H9 (cell line): ENCODE measurements at regions not wholly inside any gene's neighbourhood (a gene's known extent, or its start where the extent isn't known, plus 50 kb on each side); places are given as distances from the start of the nearest gene placed in this dataset.

Experiments
- DNase-seq: peaks from one replicate; pipeline ENCODE4 v3.0.0-alpha.2; 2017
- H2AFZ ChIP-seq: one replicate; pipeline ENCODE4 v1.6.1; 2013; ENCODE audit warnings: mild to moderate bottlenecking, low read length, control low read depth, moderate library complexity
- H2AK5ac ChIP-seq: 2 replicates; pipeline ENCODE4 v1.6.1; 2013; ENCODE audit warnings: low read length, control low read depth, mixed read lengths; ENCODE audit not compliant: insufficient read length
- H2BK120ac ChIP-seq: one replicate; pipeline ENCODE4 v1.6.1; 2013; ENCODE audit warnings: low read depth, mild to moderate bottlenecking, low read length, control low read depth, inconsistent platforms; ENCODE audit not compliant: poor library complexity, severe bottlenecking
- H2BK12ac ChIP-seq: 2 replicates; pipeline ENCODE4 v1.6.1; 2013; ENCODE audit warnings: low read length, control low read depth, mixed read lengths, low read depth; ENCODE audit not compliant: insufficient read length
- H2BK15ac ChIP-seq: 2 replicates; pipeline ENCODE4 v1.6.1; 2013; ENCODE audit warnings: low read depth, low read length, control low read depth
- H2BK20ac ChIP-seq: one replicate; pipeline ENCODE4 v1.6.1; 2013; ENCODE audit warnings: low read depth, mild to moderate bottlenecking, low read length, control low read depth, inconsistent platforms; ENCODE audit not compliant: poor library complexity, severe bottlenecking
- H2BK5ac ChIP-seq: 2 replicates; pipeline ENCODE4 v1.6.1; 2013; ENCODE audit warnings: low read length, control low read depth, mixed read lengths; ENCODE audit not compliant: insufficient read length
- H3K14ac ChIP-seq: 2 replicates; pipeline ENCODE4 v1.6.1; 2013; ENCODE audit warnings: low read length, control low read depth; ENCODE audit not compliant: insufficient read depth
- H3K18ac ChIP-seq: 2 replicates; pipeline ENCODE4 v1.6.1; 2013; ENCODE audit warnings: low read depth, mild to moderate bottlenecking, mixed read lengths, low read length, control low read depth; ENCODE audit not compliant: insufficient read length
- H3K23ac ChIP-seq: 2 replicates; pipeline ENCODE4 v1.6.1; 2013; ENCODE audit warnings: low read length, control low read depth, mixed read lengths, low read depth; ENCODE audit not compliant: insufficient read length
- H3K23me2 ChIP-seq: 2 replicates; pipeline ENCODE4 v1.6.1; 2013; ENCODE audit warnings: low read depth, mild to moderate bottlenecking, mixed read lengths, low read length, control low read depth; ENCODE audit not compliant: insufficient read length, poor library complexity, severe bottlenecking
- H3K27ac ChIP-seq: 2 replicates; pipeline ENCODE4 v1.5.1; 2013; ENCODE audit warnings: low read length, control low read depth, mixed read lengths, low read depth; ENCODE audit not compliant: insufficient read length
- H3K27me3 ChIP-seq: 2 replicates; pipeline ENCODE4 v1.6.1; 2013; ENCODE audit warnings: low read length, control low read depth, inconsistent platforms; ENCODE audit not compliant: insufficient read depth
- H3K4ac ChIP-seq: 2 replicates; pipeline ENCODE4 v1.6.1; 2013; ENCODE audit warnings: low read depth, mild to moderate bottlenecking, control low read depth, inconsistent platforms, low read length, moderate library complexity
- H3K4me1 ChIP-seq: 2 replicates; pipeline ENCODE4 v1.6.1; 2013; ENCODE audit warnings: low read length, control low read depth, inconsistent platforms; ENCODE audit not compliant: insufficient read depth
- H3K4me2 ChIP-seq: 2 replicates; pipeline ENCODE4 v1.6.1; 2013; ENCODE audit warnings: low read length, control low read depth, mixed read lengths; ENCODE audit not compliant: insufficient read length, insufficient read depth
- H3K56ac ChIP-seq: 2 replicates; pipeline ENCODE4 v1.6.1; 2013; ENCODE audit warnings: low read depth, mild to moderate bottlenecking, mixed read lengths, low read length, control low read depth; ENCODE audit not compliant: insufficient read length
- H3K79me1 ChIP-seq: 2 replicates; pipeline ENCODE4 v1.6.1; 2013; ENCODE audit warnings: low read depth, mild to moderate bottlenecking, moderate library complexity, low read length, control low read depth, inconsistent platforms; ENCODE audit not compliant: insufficient read depth, poor library complexity, severe bottlenecking
- H3K79me2 ChIP-seq: 2 replicates; pipeline ENCODE4 v1.6.1; 2013; ENCODE audit warnings: low read length, control low read depth, inconsistent platforms; ENCODE audit not compliant: insufficient read depth
- H3K9ac ChIP-seq: 2 replicates; pipeline ENCODE4 v1.6.1; 2013; ENCODE audit warnings: low read length, control low read depth, mixed read lengths; ENCODE audit not compliant: insufficient read length; ENCODE audit errors: extremely low read depth
- H3K9me3 ChIP-seq: one replicate; pipeline ENCODE4 v1.6.1; 2013; ENCODE audit warnings: low read depth, low read length, inconsistent platforms; ENCODE audit not compliant: control insufficient read depth
- H3T11ph ChIP-seq: one replicate; pipeline ENCODE4 v1.6.1; 2013; ENCODE audit warnings: mild to moderate bottlenecking, low read length, control low read depth, inconsistent platforms
- H4K20me1 ChIP-seq: one replicate; pipeline ENCODE4 v1.6.1; 2013; ENCODE audit not compliant: control insufficient read depth, insufficient read length, insufficient read depth
- H4K5ac ChIP-seq: 2 replicates; pipeline ENCODE4 v1.6.1; 2013; ENCODE audit warnings: low read depth, mild to moderate bottlenecking, mixed read lengths, low read length, control low read depth; ENCODE audit not compliant: insufficient read length
- H4K8ac ChIP-seq: replicated peaks from 2 replicates; pipeline ENCODE4 v1.6.1; 2013; ENCODE audit warnings: low read length, control low read depth, mixed read lengths, low read depth; ENCODE audit not compliant: insufficient read length
- H4K91ac ChIP-seq: 2 replicates; pipeline ENCODE4 v1.6.1; 2013; ENCODE audit warnings: low read depth, mild to moderate bottlenecking, moderate library complexity, mixed read lengths, low read length, control low read depth; ENCODE audit not compliant: insufficient read length
- H3K27ac Mint-ChIP-seq, 3 experiments: 2 replicates in 2 of 3; 3 replicates in 1 of 3; pipeline ENCODE4 v1.8.0; 2020 to 2021; ENCODE audit warnings: mixed read lengths in 3 of 3, mild to moderate bottlenecking in 1 of 3, moderate library complexity in 1 of 3
- H3K27me3 Mint-ChIP-seq: 2 replicates; pipeline ENCODE4 v1.8.0; 2021; ENCODE audit warnings: low read depth, mild to moderate bottlenecking, moderate library complexity, mixed read lengths
- H3K36me3 Mint-ChIP-seq, 3 experiments: 2 replicates in 2 of 3; 3 replicates in 1 of 3; pipeline ENCODE4 v1.8.0; 2020 to 2021; ENCODE audit warnings: low read depth in 3 of 3, mixed read lengths in 3 of 3; ENCODE audit not compliant: insufficient read depth in 1 of 3
- H3K4me1 Mint-ChIP-seq, 2 experiments: 2 replicates each; pipeline ENCODE4 v1.8.0; 2020; ENCODE audit warnings: mixed read lengths in 2 of 2
- H3K4me3 Mint-ChIP-seq, 2 experiments: 2 replicates in 1 of 2; 3 replicates in 1 of 2; pipeline ENCODE4 v1.8.0; 2020 to 2021; ENCODE audit warnings: mild to moderate bottlenecking in 2 of 2, mixed read lengths in 2 of 2, moderate library complexity in 1 of 2
- H3K9me3 Mint-ChIP-seq, 2 experiments: 2 replicates in 1 of 2; 3 replicates in 1 of 2; pipeline ENCODE4 v1.8.0; 2020; ENCODE audit warnings: mild to moderate bottlenecking in 2 of 2, mixed read lengths in 2 of 2, moderate library complexity in 1 of 2
- CTCF ChIP-seq: fragments of 200-600 bp; sonication (generic); conservative IDR thresholded peaks from 3 replicates; pipeline ENCODE4 v1.8.0; 2021; ENCODE audit warnings: antibody characterized with exemption, mild to moderate bottlenecking
- WGBS: extraction: QIAGEN DNeasy Blood & Tissue Kit; methylation state at CpG from one replicate; pipeline ENCODE4 v1.1.7; 2013; ENCODE audit warnings: missing lambda C conversion rate, low lambda C conversion rate, mixed read lengths; ENCODE audit not compliant: insufficient read length; ENCODE audit errors: extremely low coverage; 5-methylcytosine and 5-hydroxymethylcytosine counted together

- no peak overlapping the region for H3T11ph ChIP-seq
- H3K9ac ChIP-seq: no peak overlapping the region
- Mint-ChIP-seq H3K4me3 (no peak overlapping the region), H3K36me3 (no peaks in the 10 kb centered on the region; a peak in 3 of 7 replicates), H3K27ac (no peak overlapping the region), H3K9me3 (no peaks in the 10 kb centered on the region; a peak in 1 of 5 replicates), H3K27me3 (peaks cover 3% of the 10 kb centered on the region), H3K4me1 (peaks cover 30 to 35% of the 10 kb centered on the region in 2 experiments)
- no peak overlapping the region for H2BK20ac ChIP-seq
- no peaks in the 10 kb centered on the region for H3K79me1 ChIP-seq
- H3K23me2 ChIP-seq: no peaks in the 10 kb centered on the region
- no CpG with 5 or more reads among the region's 3 CpGs for WGBS
- H3K4me2 ChIP-seq: no peak overlapping the region
- H3K18ac ChIP-seq: no peak overlapping the region
- H4K8ac ChIP-seq: no peak overlapping the region
- DNase-seq: no peak
- H3K23ac ChIP-seq: no peak overlapping the region
- no peak overlapping the region for H2BK12ac ChIP-seq
- no peaks in the 10 kb centered on the region for H3K9me3 ChIP-seq
- H4K5ac ChIP-seq: no peak overlapping the region
- no peak overlapping the region for H2BK5ac ChIP-seq
- H2BK120ac ChIP-seq: no peak overlapping the region
- H2BK15ac ChIP-seq: no peak overlapping the region
- no peak overlapping the region for H2AFZ ChIP-seq
- no peaks in the 10 kb centered on the region for H3K27me3 ChIP-seq
- no peak overlapping the region for H3K27ac ChIP-seq
- H3K4me1 ChIP-seq: no peaks in the 10 kb centered on the region
- TF ChIP-seq CTCF: no peak
- no peak overlapping the region for H3K14ac ChIP-seq
- no peak overlapping the region for H3K56ac ChIP-seq
- H4K20me1 ChIP-seq: no peaks in the 10 kb centered on the region
- H4K91ac ChIP-seq: no peak overlapping the region
- no peaks in the 10 kb centered on the region for H3K79me2 ChIP-seq
- no peak overlapping the region for H3K4ac ChIP-seq
- no peak overlapping the region for H2AK5ac ChIP-seq
These were observed 68.0 kb upstream of the KLF7 start for GRCh38 chr2:207233731-207234130.
